IMR-90 (cell line): ENCODE measurements at regions not wholly inside any gene's neighbourhood (a gene's known extent, or its start where the extent isn't known, plus 50 kb on each side); places are given as distances from the start of the nearest gene placed in this dataset.

ENCODE experiments used
- ATAC-seq: fragments of 200-7000 bp; cut with Tn5 transposase; 2 replicates; pipeline ENCODE4 v1.9.1; 2020; ENCODE audit warnings: low read depth, mild to moderate bottlenecking, moderate library complexity
- BruUV-seq: library from RNA; stranded (reverse); fragments of 400-500 nt; replicated peaks from 2 replicates; lab custom pipeline; 2021; lab: Mats Ljungman, UMichigan
- CTCF ChIA-PET: fragments of 300-600 bp; formaldehyde crosslinking; extraction: SDS; loops from one replicate; lab custom pipeline; 2021; ENCODE audit warnings: antibody characterized with exemption; lab: Yijun Ruan, JAX
- POLR2A ChIA-PET: fragments of 300-600 bp; sonication (Branson Sonifier 250); formaldehyde crosslinking; loops from one replicate; lab custom pipeline; 2022; ENCODE audit warnings: antibody characterized with exemption; ENCODE audit not compliant: unreplicated experiment; lab: Charles Lee
- DNase-seq: peaks from one replicate; pipeline ENCODE4 v3.0.0; 2013
- H2AFZ ChIP-seq: replicated peaks from 2 replicates; pipeline ENCODE3; 2013; ENCODE audit warnings: low read length, mild to moderate bottlenecking; ENCODE audit not compliant: poor library complexity
- H2AK5ac ChIP-seq: 2 replicates; pipeline ENCODE4 v1.6.1; 2013; ENCODE audit warnings: low read depth, low read length, inconsistent platforms
- H2AK9ac ChIP-seq: replicated peaks from 2 replicates; pipeline ENCODE3; 2013; ENCODE audit warnings: mild to moderate bottlenecking, low read depth, low read length, moderate library complexity; ENCODE audit not compliant: poor library complexity
- H2BK120ac ChIP-seq: 2 replicates; pipeline ENCODE4 v1.6.1; 2013; ENCODE audit warnings: low read depth, low read length, inconsistent platforms
- H2BK15ac ChIP-seq: 3 replicates; pipeline ENCODE4 v1.6.1; 2013; ENCODE audit warnings: low read depth, low read length, inconsistent platforms
- H2BK20ac ChIP-seq: 2 replicates; pipeline ENCODE4 v1.6.1; 2013; ENCODE audit warnings: low read depth, mild to moderate bottlenecking, inconsistent platforms, low read length, moderate library complexity
- H2BK5ac ChIP-seq: 2 replicates; pipeline ENCODE4 v1.6.1; 2013; ENCODE audit warnings: mild to moderate bottlenecking, low read depth, low read length, inconsistent platforms; ENCODE audit not compliant: poor library complexity, severe bottlenecking
- H3K14ac ChIP-seq: replicated peaks from 2 replicates; pipeline ENCODE4 v1.6.1; 2013; ENCODE audit warnings: low read depth, low read length, inconsistent platforms
- H3K18ac ChIP-seq: 2 replicates; pipeline ENCODE4 v1.6.1; 2013; ENCODE audit warnings: low read depth, low read length, control low read depth
- H3K23ac ChIP-seq: 2 replicates; pipeline ENCODE4 v1.6.1; 2013; ENCODE audit warnings: low read depth, low read length, inconsistent platforms
- H3K27ac ChIP-seq: 2 replicates; pipeline ENCODE4 v1.5.1; 2013; ENCODE audit warnings: mild to moderate bottlenecking, control low read depth, low read length; ENCODE audit not compliant: insufficient read depth
- H3K27me3 ChIP-seq: 2 replicates; pipeline ENCODE4 v1.6.1; 2013; ENCODE audit warnings: low read length; ENCODE audit not compliant: control insufficient read depth, insufficient read depth
- H3K36me3 ChIP-seq: 2 replicates; pipeline ENCODE4 v1.6.1; 2013; ENCODE audit warnings: low read length, mixed read lengths; ENCODE audit not compliant: control insufficient read depth, insufficient read depth
- H3K4ac ChIP-seq: 2 replicates; pipeline ENCODE4 v1.6.1; 2013; ENCODE audit warnings: low read depth, low read length, inconsistent platforms
- H3K4me1 ChIP-seq: 2 replicates; pipeline ENCODE4 v1.6.1; 2013; ENCODE audit warnings: low read length, mixed read lengths; ENCODE audit not compliant: control insufficient read depth, insufficient read depth
- H3K4me2 ChIP-seq: 2 replicates; pipeline ENCODE4 v1.6.1; 2013; ENCODE audit warnings: low read depth, mild to moderate bottlenecking, control low read depth, low read length, moderate library complexity
- H3K4me3 ChIP-seq: 2 replicates; pipeline ENCODE4 v1.5.1; 2013; ENCODE audit warnings: low read depth, mild to moderate bottlenecking, control low read depth, low read length, moderate library complexity; ENCODE audit not compliant: insufficient read depth
- H3K56ac ChIP-seq: 2 replicates; pipeline ENCODE4 v1.6.1; 2013; ENCODE audit warnings: low read length, inconsistent platforms; ENCODE audit not compliant: insufficient read depth; ENCODE audit errors: extremely low read depth
- H3K79me1 ChIP-seq, 2 experiments: 2 replicates each; pipeline ENCODE4 v1.6.1; 2013; ENCODE audit warnings: low read length in 2 of 2, inconsistent platforms in 1 of 2, low read depth in 1 of 2
- H3K9ac ChIP-seq: 2 replicates; pipeline ENCODE4 v1.6.1; 2013; ENCODE audit warnings: low read depth, low read length, control low read depth
- H3K9me1 ChIP-seq: 2 replicates; pipeline ENCODE4 v1.6.1; 2013; ENCODE audit warnings: low read length, inconsistent platforms; ENCODE audit not compliant: insufficient read depth
- H3K9me3 ChIP-seq: 2 replicates; pipeline ENCODE4 v1.6.1; 2013; ENCODE audit warnings: low read length; ENCODE audit not compliant: control insufficient read depth, insufficient read depth
- H4K20me1 ChIP-seq: 2 replicates; pipeline ENCODE4 v1.6.1; 2013; ENCODE audit warnings: low read length, inconsistent platforms; ENCODE audit not compliant: insufficient read depth
- H4K5ac ChIP-seq: 2 replicates; pipeline ENCODE4 v1.6.1; 2013; ENCODE audit warnings: mild to moderate bottlenecking, low read depth, low read length, control low read depth
- H4K8ac ChIP-seq, 2 experiments: 2 replicates each; pipeline ENCODE4 v1.6.1; 2013; ENCODE audit warnings: low read depth in 2 of 2, low read length in 2 of 2, control low read depth in 1 of 2, inconsistent platforms in 1 of 2
- H4K91ac ChIP-seq: 2 replicates; pipeline ENCODE4 v1.6.1; 2013; ENCODE audit warnings: low read depth, low read length, inconsistent platforms; ENCODE audit not compliant: insufficient read depth
- BHLHE40 ChIP-seq: fragments of 150-350 bp; IDR thresholded peaks from 2 replicates; pipeline ENCODE4 v1.6.1; 2016; ENCODE audit warnings: mild to moderate bottlenecking, low read depth, low read length
- CEBPB ChIP-seq: IDR thresholded peaks from 2 replicates; pipeline ENCODE4 v1.6.1; 2012; ENCODE audit warnings: low read depth, low read length, improper control_type of control experiment
- CHD1 ChIP-seq: IDR thresholded peaks from 2 replicates; pipeline ENCODE4 v1.6.1; 2012; ENCODE audit warnings: low read depth, low read length, improper control_type of control experiment
- FOS ChIP-seq: fragments of 150-350 bp; IDR thresholded peaks from 2 replicates; pipeline ENCODE4 v1.6.1; 2016; ENCODE audit warnings: low read depth, low read length
- MAFK ChIP-seq: IDR thresholded peaks from 2 replicates; pipeline ENCODE4 v1.6.1; 2012; ENCODE audit warnings: low read depth, low read length, improper control_type of control experiment
- MAZ ChIP-seq: IDR thresholded peaks from 2 replicates; pipeline ENCODE4 v1.6.1; 2012; ENCODE audit warnings: low read depth, mild to moderate bottlenecking, low read length, improper control_type of control experiment, moderate library complexity, borderline replicate concordance
- MXI1 ChIP-seq: IDR thresholded peaks from 2 replicates; pipeline ENCODE4 v1.6.1; 2012; ENCODE audit warnings: low read depth, mild to moderate bottlenecking, low read length, moderate library complexity, borderline replicate concordance
- NFE2L2 ChIP-seq: fragments of 150-350 bp; IDR thresholded peaks from 2 replicates; pipeline ENCODE4 v1.6.1; 2016; ENCODE audit warnings: low read depth, mild to moderate bottlenecking, low read length
- POLR2A ChIP-seq: IDR thresholded peaks from 2 replicates; pipeline ENCODE4 v1.6.1; 2012; ENCODE audit warnings: mild to moderate bottlenecking, low read depth, low read length
- RAD21 ChIP-seq: IDR thresholded peaks from 2 replicates; pipeline ENCODE4 v1.6.1; 2012; ENCODE audit warnings: low read length, improper control_type of control experiment
- RCOR1 ChIP-seq: IDR thresholded peaks from 2 replicates; pipeline ENCODE4 v1.6.1; 2012; ENCODE audit warnings: mild to moderate bottlenecking, low read length, improper control_type of control experiment; ENCODE audit not compliant: insufficient replicate concordance
- RFX5 ChIP-seq: IDR thresholded peaks from 2 replicates; pipeline ENCODE4 v1.8.0; 2012; ENCODE audit warnings: low read depth, mild to moderate bottlenecking, low read length, moderate library complexity
- SMC3 ChIP-seq: fragments of 150-350 bp; IDR thresholded peaks from 2 replicates; pipeline ENCODE4 v1.6.1; 2016; ENCODE audit warnings: low read depth, mild to moderate bottlenecking, antibody characterized with exemption, low read length, moderate library complexity
- WGBS, 2 experiments: methylation state at CpG; one replicate each; pipeline versions ENCODE4 v1.1.5 to v1.1.7; 2013; ENCODE audit warnings: missing lambda C conversion rate in 2 of 2; ENCODE audit not compliant: insufficient read length in 1 of 2; ENCODE audit errors: extremely low coverage in 2 of 2; 5-methylcytosine and 5-hydroxymethylcytosine counted together
- dilution Hi-C: fragments of 300-500 bp; cut with HindIII; formaldehyde crosslinking; loops from one replicate; pipeline ENCODE4 v1.14.3; 2018; ENCODE audit warnings: low sequenced_read_pairs; ENCODE audit not compliant: unreplicated experiment
- in situ Hi-C: fragments of 300-500 bp; cut with MboI; formaldehyde crosslinking; loops from 3 replicates; pipeline ENCODE4 v1.14.3; 2019; ENCODE audit warnings: low sequenced_read_pairs, inconsistent platforms, mixed read lengths
- intact Hi-C: fragments of 100-400 bp; cut with micrococcal nuclease; formaldehyde crosslinking; loops from 2 replicates; pipeline ENCODE4 v1.10.0; 2022
- TF ChIP-seq, protein P1 (sequence below): conservative IDR thresholded peaks from 2 replicates; pipeline ENCODE4 v1.5.1; 2012; ENCODE audit warnings: mild to moderate bottlenecking, low read depth, low read length, improper control_type of control experiment
- TF ChIP-seq, protein P2 (sequence below): fragments of 150-350 bp; IDR thresholded peaks from 2 replicates; pipeline ENCODE4 v1.6.1; 2016; ENCODE audit warnings: low read depth, mild to moderate bottlenecking, low read length, moderate library complexity, borderline replicate concordance
- TF ChIP-seq, protein P3 (sequence below): fragments of 150-350 bp; IDR thresholded peaks from 2 replicates; pipeline ENCODE4 v1.6.1; 2017; ENCODE audit warnings: mild to moderate bottlenecking, antibody characterized with exemption, low read length, low read depth

DNA sequence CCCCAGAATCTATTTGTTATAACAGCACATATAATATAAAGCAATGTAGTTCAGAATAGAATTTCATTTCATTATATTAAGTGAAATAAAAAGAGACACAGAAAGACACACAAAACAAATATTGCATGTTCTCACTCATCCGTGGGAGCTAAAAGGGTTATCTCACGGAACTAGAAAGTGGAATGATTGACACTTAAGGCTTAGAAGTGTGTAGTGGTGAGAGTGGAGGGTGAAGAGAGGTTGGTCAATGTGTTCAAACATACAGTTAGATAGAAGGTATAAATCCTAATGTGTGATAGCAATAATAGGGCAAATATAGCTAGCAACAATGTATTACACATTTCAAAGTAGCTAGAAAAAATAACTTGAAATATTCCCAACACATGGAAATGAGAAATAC is 1001.7 kb upstream of the TMPRSS15 start:
- no CpG with 5 or more reads among the region's 2 CpGs for WGBS, 2 experiments
- H3K4ac ChIP-seq: no peak overlapping the region
- H2AK5ac ChIP-seq: no peak overlapping the region
- no peaks in the 10 kb centered on the region for H3K9me3 ChIP-seq
- no peak overlapping the region for H3K9ac ChIP-seq
- H3K36me3 ChIP-seq: no peaks in the 10 kb centered on the region
- H3K18ac ChIP-seq: no peak overlapping the region
- in situ Hi-C loops (no loop called here), dilution Hi-C loops (no loop called here), intact Hi-C loops (no loop called here)
- H3K4me1 ChIP-seq: no peaks in the 10 kb centered on the region
- no peak overlapping the region for H2AK9ac ChIP-seq
- no peak overlapping the region for H3K27ac ChIP-seq
- H4K91ac ChIP-seq: no peak overlapping the region
- H3K4me2 ChIP-seq: no peak overlapping the region
- DNase-seq (no peak), ATAC-seq (no peak)
- no peak overlapping the region for H3K56ac ChIP-seq
- no TSS peak for BruUV-seq
- H3K79me1 ChIP-seq: no peaks in the 10 kb centered on the region
- H3K14ac ChIP-seq: no peak overlapping the region
- no peak overlapping the region for H3K23ac ChIP-seq
- no peak overlapping the region for H2BK120ac ChIP-seq
- no peaks in the 10 kb centered on the region for H4K20me1 ChIP-seq
- H3K9me1 ChIP-seq: no peaks in the 10 kb centered on the region
- no peak overlapping the region for H2BK20ac ChIP-seq
- H4K8ac ChIP-seq: no peak overlapping the region
- no peak overlapping the region for H2BK15ac ChIP-seq
- no peak overlapping the region for H2BK5ac ChIP-seq
- TF ChIP-seq POLR2A (no peak), CEBPB (no peak), RAD21 (no peak), FOS (no peak), NFE2L2 (no peak), BHLHE40 (no peak), RFX5 (no peak), CHD1 (no peak), MXI1 (no peak), MAFK (no peak), MAZ (no peak), SMC3 (no peak), RCOR1 (no peak)
- TF ChIP-seq, protein P1, sequence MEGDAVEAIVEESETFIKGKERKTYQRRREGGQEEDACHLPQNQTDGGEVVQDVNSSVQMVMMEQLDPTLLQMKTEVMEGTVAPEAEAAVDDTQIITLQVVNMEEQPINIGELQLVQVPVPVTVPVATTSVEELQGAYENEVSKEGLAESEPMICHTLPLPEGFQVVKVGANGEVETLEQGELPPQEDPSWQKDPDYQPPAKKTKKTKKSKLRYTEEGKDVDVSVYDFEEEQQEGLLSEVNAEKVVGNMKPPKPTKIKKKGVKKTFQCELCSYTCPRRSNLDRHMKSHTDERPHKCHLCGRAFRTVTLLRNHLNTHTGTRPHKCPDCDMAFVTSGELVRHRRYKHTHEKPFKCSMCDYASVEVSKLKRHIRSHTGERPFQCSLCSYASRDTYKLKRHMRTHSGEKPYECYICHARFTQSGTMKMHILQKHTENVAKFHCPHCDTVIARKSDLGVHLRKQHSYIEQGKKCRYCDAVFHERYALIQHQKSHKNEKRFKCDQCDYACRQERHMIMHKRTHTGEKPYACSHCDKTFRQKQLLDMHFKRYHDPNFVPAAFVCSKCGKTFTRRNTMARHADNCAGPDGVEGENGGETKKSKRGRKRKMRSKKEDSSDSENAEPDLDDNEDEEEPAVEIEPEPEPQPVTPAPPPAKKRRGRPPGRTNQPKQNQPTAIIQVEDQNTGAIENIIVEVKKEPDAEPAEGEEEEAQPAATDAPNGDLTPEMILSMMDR: no peak
- TF ChIP-seq, protein P2, sequence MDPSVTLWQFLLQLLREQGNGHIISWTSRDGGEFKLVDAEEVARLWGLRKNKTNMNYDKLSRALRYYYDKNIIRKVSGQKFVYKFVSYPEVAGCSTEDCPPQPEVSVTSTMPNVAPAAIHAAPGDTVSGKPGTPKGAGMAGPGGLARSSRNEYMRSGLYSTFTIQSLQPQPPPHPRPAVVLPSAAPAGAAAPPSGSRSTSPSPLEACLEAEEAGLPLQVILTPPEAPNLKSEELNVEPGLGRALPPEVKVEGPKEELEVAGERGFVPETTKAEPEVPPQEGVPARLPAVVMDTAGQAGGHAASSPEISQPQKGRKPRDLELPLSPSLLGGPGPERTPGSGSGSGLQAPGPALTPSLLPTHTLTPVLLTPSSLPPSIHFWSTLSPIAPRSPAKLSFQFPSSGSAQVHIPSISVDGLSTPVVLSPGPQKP: no peak
- TF ChIP-seq, protein P3, sequence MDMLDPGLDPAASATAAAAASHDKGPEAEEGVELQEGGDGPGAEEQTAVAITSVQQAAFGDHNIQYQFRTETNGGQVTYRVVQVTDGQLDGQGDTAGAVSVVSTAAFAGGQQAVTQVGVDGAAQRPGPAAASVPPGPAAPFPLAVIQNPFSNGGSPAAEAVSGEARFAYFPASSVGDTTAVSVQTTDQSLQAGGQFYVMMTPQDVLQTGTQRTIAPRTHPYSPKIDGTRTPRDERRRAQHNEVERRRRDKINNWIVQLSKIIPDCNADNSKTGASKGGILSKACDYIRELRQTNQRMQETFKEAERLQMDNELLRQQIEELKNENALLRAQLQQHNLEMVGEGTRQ: no peak
- ChIA-PET CTCF (no interaction called here), POLR2A (no interaction called here)
- no peak overlapping the region for H2AFZ ChIP-seq
- no peaks in the 10 kb centered on the region for H3K27me3 ChIP-seq
- H4K5ac ChIP-seq: no peak overlapping the region
- H3K4me3 ChIP-seq: no peak overlapping the region
